Amniotic stem cell (primary cell): ENCODE measurements at regions not wholly inside any gene's neighbourhood (a gene's known extent, or its start where the extent isn't known, plus 50 kb on each side); places are given as distances from the start of the nearest gene placed in this dataset.
"Not testable (repeated sequence)": the region's sequence is repeated elsewhere in the genome, so short reads cannot be mapped to it uniquely, and the experiment has no call there.

Experiments used
- DNase-seq: peaks from one replicate; lab custom pipeline; 2025; lab: John Stamatoyannopoulos, UW

DNA sequence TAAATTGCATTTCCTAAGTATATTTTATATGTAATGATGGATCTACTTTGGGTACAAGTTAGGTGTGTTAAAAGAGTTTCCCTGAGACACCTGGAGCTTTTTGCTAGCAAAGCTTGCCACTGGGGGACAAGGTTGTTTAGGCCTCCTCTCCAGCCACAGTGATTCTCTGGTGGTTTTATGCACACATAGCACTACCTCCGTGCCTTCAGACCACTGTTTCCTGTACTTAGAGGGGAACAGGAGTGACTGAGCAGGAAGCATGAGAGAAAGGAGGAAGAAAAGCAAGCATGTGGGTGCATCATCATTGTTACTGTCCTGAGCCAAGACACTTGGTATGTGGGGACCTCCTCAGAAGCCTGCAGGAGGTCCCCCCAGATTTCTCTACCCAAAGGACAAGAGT, 272.1 kb downstream of the RASEF start:
- DNase-seq, result no peak

DNA sequence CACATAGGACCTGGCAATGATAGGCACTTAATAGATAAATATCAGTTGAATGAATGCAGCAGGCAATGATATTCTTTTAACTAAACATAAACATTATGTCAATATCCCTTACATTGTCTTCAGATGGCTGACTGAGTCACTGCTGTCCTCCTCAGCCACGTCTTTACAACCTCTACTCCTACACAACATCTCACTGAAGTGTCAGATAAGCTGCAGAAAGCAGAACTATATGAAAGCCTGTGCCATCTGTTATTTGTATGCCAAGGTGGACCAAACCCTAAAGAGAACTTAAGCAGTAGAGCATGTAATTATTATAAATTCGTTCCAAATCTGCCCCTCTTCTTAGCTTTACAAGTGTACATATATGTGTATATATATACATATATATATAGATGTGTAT, 271.2 kb downstream of the RASEF start:
- no peak for DNase-seq

DNA sequence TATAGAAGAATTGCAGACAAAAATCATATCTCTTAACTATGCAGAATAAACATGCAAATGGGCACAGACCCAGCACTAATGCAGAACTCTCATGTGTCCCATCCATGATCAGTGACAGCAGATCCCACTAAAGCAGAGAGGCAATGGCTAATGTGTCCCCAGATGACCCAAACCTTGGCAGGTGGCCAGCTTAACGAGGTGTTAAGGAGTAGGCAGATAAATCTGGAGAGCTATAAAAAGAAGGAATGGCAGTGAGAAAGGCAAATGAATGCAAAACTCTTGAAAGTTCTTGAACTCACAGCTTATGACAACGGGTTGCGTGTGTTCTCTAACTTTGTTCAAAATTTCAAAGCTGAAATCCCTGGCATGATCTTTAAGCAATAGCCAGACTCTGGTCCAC, 265.4 kb downstream of the RASEF start:
- no peak for DNase-seq

DNA sequence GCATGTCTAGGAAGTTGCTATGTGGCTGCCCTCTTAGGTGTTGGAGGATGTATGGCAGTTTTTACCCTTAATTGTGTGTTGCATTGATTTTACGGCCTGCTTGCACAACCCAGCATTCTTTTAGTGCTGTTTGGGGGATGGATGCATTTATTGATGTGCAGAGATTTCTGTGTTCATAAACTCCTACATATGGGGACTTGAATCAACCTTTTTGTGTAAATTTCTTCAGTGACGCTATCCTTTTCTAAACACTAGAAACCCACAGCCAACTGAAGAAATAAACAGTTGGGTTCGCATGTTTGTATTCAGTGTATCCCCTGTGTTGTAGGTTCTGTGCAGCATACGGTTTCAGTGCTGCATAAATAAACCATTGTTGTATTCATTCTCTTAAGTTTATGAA, 263.7 kb downstream of the RASEF start:
- no peak for DNase-seq

DNA sequence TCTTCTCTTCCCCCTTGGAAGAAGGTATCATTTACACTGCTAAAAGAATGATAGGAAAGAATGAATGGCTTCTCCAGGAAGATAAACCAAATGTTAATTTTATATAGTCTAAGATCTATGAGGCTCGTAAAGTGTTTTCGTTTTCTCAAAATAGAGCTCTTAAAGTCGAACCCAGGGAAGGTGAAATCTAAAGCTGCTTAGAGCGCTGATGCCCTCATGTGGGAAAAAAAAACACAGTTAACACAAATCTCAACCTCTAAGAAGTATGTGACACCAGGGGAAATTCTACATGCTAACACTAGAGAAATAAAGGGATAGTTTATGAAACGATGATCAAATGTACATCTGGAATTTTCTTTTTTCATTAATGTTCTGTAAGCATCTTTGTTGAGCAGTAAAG, 257.9 kb downstream of the RASEF start:
- DNase-seq, result no peak

DNA sequence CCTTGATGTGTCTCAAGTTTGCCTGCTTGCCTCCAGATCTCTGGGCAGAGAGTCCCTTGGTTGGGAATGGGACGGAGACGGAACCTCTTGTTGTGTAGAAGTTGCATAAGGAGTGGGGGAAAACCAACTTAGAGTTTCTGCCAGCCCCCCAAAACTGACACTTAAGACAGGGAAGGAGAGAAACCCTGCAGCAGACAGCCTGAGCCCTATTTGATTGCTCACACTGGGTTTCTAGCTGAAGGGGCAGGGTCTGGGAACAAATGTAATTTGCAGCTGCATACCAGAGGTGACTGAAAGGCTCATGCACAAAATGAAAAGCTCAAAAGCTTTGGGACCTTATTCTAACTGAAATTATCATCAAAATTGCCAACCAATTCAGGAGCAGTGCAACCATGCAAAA, 254.5 kb downstream of the RASEF start:
- no peak for DNase-seq

DNA sequence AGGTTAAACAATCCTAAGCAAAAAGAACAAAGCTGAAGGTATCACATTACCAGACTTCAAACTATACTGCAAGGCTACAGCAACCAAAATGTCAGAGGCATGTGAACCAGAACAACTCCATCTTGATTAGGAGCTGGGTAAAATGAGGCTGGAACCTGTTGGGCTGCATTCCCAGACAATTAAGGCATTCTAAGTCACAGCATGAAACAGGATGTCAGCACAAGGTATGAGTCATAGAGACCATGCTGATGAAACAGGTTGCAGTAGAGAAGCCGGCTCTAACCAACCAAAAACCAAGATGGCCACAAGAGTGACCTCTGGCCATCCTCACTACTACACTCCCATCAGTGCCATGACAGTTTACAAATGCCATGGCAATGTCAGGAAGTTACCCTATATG, 252.0 kb downstream of the RASEF start:
- no peak for DNase-seq

DNA sequence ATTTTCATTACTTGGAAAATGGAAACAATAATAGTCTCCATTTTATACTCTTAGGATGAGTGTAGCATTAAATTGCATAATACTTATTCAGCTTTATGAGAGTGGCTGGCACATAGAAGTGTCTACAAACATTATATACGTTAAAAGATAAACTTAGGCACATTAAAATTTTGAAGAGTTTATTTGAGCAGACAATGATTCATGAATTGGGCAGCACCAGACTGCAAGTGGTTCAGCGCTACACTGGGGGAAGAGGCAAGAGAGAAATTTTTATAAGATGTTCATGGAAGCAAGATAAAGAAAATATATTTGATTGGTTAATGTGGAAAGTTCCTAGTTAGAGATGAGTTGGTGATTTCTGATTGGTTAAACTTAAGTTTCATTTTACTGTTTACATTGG, 243.7 kb downstream of the RASEF start:
- DNase-seq, result no peak

DNA sequence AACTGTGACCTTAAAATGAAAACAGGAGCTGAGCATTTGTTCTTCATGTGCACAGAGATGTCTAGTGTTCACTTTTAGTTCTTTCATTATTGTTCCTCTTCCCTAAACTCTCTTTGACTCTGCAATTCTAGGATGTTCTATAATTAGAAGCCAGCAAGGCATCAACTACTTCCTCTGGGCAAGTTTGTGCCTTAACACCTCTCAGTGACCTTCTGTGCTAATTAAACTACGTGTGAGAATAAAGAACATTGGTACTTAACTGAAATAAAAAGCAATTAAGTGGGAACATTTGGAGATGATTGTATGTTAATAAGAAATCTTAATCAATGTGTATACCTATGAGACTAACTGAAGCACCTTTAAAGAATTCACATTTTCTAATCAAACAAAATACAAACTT, 242.8 kb downstream of the RASEF start:
- no peak for DNase-seq

DNA sequence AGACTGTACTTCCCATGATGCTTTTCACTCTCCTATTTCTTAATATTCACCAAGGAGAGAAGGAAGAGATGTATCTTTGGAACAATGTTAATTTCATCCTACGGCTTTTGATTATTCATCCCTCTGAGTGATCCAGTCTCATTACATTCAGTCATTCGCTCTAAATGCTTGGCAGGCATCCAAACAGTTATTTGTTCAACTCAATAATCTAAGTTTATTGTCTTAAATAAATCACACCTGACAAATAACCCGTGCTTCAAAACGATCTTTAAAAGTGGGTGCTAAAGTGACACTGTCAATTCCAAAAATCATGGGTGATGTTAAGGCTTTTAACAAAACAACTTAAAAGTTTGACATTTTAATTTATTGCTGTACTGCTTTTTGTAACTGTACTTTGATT, 233.1 kb downstream of the RASEF start:
- no peak for DNase-seq

DNA sequence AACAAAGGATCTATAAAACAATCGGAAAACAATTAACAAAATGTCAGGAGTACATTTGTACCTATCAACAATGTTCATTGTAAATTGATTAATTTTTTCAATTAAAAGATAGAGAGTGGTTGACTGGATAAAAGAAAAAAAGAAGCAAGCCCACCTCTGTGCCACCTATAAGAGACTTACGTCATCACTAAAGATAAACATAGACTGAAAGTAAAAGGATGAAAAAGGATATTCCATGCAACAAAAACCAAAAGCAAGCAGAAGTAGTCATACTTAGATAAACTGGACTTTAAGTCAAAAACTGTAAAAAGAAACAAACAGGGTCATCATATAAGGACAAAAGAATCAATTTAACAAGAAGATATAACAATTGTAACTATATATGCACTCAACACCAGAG, 197.4 kb downstream of the RASEF start:
- no peak for DNase-seq

DNA sequence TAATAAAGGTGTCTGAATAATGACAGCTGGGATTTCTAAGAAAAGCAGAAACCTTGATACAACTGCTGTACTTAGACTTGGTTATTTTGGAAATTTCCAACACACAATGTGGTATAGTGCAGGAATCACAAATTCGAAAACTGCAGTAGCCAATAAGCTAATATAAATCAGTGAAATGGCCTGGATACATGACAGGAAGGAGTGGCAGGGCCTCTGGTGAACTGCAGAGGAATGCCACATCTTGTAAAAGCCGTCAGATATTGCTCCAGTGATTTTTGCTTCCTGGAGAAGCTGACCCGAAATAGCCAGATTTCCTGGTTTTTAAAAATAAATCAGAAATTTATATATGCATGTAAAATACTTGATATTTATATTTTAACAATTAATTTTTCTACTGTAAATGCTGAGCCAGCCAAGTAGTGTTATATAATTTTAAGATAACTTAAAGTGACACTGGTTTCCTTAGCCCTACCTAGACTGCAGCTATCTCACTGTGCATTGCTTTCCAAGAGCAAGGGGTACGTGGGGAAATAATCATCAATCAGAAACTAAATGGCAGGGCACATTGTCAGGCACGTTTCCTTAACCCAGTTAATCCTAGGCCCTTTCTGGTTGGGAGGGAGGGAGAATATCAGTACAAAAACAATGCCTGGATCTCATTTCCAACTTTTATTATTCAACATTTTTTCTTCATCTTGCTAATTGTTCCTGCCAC, 182.4 kb downstream of the RASEF start:
- DNase-seq, result no peak

DNA sequence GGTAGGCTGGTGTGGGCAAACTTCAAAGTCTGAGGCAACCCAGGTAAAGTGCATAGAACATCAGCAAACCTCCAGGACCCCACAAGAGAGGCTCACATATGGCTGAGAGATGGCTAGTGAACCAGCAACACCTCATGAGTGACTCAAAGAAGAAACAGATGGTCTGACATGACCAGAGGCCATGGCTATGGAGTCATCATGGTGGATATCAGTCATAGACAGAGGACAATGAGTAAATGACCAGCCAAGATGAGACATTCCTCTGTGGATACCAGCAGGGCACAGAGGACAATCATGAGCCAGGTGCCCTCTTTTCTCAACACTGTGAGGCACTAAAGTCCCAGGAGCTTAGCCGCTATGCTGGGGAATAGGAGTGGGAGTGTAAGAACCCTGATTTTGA, 180.8 kb downstream of the RASEF start:
- no peak for DNase-seq

DNA sequence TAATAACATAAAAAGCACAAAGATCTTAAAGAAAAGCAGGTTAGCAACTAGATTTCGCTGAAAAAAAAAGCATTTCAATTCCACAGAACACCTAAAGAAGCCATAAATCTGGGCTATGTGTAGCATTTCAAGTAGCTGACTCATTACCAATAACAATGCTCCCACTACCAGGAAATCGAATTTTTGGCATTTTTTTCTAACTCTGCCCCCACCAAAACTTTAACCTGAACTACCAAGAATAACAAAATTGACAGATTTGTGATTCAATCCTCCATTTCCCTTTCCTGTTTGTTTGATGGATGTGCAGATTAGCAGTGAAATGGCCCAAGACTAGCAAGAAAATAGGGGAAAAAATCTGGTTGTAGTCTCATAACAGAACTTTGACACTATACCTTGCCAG, 180.2 kb downstream of the RASEF start:
- DNase-seq, result no peak

DNA sequence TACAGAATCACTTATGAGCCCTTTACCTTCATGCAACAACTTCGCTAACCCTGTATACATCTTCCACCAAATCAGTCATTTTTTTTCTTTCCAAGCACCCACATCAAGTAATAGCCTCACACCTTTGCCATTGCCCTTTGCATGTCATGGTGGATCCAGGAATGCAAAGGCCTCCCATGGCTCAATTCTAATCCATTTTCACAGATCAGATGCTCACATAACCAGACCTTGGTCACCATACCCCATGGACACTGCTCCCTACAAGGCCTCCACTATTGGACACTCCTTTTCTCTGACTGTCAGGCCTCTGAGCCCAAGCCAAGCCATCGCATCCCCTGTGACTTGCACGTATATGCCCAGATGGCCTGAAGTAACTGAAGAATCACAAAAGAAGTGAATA, 179.5 kb downstream of the RASEF start:
- DNase-seq, result no peak

DNA sequence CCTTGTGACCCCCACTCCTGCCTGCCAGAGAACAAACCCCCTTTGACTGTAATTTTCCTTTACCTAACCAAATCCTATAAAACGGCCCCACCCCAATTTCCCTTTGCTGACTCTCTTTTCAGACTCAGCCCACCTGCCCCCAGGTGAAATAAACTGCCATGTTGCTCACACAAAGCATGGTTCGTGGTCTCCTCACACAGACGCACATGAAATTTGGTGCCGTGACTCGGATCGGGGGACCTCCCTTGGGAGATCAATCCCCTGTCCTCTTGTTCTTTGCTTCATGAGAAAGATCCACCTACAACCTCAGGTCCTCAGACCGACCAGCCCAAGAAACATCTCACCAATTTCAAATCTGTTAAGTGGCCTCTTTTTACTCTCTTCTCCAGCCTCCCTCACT, 179.0 kb downstream of the RASEF start:
- DNase-seq, result not testable (repeated sequence)

DNA sequence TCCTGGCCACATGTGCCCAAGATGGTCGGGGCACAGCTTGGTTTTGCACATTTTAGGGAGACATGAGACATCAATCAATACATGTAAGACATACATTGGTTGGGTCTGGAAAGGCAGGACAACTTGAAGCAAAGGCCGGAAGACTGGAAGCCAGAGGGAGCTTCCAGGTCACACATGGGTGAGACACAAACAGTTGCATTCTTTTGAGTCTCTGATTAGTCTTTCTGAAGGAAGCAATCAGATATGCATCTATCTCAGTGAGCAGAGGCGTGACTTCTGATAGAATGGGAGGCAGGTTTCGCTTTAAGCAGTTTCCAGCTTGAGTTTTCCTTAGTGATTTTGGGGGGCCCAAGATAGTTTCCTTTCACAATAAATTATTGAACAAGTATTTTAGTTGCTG, 172.5 kb downstream of the RASEF start:
- DNase-seq, result no peak

DNA sequence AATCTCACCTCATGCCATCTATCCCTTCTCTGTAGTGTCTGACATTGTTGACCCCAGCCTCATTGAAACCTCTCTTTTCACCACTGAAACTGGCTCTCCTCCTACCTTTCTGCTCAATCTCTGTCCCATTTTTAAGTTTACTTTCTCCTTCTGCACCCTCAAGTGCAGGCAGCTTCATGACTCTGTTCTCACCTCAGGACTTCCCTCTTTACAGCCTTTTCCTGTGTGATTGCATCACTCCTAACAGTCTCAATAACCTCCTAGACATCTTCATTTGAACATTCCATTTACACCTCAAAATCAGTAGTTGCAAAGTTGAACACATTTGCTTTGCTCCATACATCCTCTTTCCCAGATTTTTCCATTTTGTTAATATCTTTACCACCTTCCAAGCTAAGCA, 172.1 kb downstream of the RASEF start:
- DNase-seq, result no peak

DNA sequence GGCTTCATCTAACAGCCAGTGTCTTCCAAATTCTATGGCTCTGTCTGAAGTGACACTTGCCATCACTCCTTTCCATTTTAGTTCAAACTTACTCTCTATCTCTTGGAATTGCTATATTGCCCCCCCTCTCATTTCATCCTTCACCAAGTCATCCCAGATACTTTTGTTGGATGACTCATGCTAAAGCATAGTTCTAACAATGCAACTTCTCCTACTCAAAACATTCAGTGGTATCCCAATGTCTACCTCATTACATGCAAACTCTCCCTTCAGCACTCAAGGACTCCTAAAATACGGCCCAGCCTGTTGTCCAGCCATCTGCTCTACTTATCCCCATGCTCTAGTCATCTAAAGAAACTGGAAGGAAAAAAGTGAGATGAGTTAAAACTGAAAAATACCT, 171.6 kb downstream of the RASEF start:
- DNase-seq, result no peak

DNA sequence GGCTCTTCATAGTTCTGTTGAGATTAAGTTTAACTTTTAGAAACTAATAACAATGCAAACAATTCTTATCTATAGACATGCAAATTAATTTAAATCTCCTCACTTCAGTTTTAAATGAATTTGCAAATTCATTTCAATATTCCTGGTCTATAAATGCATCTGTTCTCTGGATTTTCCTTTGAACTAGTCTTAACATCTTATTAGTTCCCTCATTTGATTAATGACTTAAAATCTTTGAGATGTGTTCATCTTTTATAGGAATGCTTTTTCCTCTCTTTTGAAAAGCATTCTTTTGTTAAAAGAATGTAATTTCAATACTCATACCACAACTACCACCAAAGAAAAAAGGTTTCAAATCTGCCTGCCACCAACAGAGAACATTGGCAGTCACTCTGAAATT, 169.4 kb downstream of the RASEF start:
- DNase-seq, result no peak

DNA sequence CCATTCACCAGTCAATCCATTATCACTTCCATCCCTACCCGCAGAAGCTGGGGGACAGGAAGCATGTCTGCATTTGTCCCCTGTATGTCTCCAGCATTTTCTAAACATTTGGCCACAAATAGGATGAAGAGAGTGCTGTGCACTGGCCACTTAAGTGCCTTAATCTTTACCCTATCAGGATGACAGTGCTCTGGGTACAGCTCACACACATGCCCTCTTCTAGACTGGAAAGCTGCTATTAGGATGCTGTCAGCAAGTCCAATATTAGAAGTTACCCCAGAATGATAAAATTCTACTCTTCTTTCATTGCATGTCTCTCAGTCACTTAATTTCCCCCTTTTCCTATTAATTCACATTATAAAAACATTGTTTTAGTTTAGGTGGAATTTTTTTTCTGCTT, 168.4 kb downstream of the RASEF start:
- DNase-seq, result no peak

DNA sequence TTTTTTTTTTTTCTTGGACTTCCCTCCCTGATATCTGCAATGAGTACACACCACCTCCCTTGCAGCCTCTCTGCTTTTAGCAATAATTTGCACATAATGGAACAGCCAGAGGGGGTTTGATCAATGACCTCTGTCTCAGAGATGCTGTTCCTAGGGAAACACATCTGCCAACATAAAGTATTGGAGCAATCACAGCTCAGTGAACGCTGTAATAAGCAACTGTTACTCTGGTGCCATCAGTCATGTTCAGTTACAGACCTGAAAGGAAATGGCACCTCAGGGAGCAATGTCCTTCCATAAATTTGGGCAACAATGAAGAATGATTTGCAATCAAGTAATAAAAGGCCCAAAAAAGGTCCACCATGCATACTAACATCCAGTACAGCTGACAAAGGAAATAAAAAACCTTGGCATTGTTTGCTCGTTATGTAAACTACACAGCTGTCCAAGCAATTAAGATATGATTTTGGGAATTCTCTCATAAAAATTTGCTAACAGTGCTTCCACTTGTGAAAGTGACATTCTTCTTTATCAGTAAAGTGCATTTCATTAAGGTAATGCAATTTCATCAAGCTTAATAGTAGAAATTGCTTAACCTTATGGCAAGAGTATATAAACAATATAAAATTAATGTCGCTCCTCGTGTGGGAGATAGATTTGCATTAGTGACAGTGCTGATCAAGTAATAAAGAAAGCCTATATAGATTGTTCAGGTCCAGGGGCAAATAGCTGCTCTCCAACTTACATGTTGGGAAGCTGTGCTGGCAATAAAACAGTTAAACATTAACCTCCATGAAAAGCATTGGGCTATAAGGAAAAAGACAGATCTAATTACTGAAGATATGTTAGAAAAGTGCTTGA, 167.8 kb downstream of the RASEF start:
- no peak for DNase-seq

DNA sequence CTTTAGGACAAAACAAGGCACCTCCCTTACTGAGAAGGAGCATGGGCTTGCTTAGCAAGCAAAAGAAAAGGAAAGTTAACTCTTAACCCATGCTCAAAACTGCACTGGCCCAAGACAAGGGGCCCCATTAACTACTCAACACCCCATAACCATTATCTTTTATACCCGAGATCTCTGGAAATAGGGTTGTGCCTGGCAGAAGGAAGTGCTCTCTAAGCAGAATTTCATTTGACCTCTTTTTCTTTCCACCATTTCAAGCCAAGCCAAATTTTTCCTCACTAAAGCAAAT, 167.2 kb downstream of the RASEF start:
- no peak for DNase-seq

DNA sequence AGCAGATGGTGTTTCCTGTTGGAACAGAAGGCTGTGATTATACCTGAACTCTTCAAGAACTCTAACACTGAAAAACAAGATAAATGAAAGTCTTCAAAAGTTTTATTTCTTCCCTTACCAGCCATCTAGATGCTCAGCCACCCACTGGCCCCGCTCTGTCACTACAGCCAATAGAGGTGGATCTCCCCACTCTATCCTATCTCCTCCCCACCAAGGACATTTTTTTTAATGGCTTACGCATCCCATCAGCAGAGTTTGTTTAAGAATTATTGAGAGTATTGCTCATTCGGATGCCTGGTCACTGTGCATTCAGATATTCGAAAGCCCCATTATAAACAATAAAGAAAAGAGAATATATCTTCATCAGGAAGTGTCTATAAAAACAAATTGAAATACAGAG, 159.4 kb downstream of the RASEF start:
- no peak for DNase-seq
